GM12878 (cell line): ENCODE measurements at regions not wholly inside any gene's neighbourhood (a gene's known extent, or its start where the extent isn't known, plus 50 kb on each side); places are given as distances from the start of the nearest gene placed in this dataset.
"Not testable (repeated sequence)": the region's sequence is repeated elsewhere in the genome, so short reads cannot be mapped to it uniquely, and the experiment has no call there.

ENCODE experiments used
- MYC ChIP-seq: IDR thresholded peaks from 2 replicates; pipeline ENCODE4 v1.6.1; 2011; ENCODE audit warnings: mild to moderate bottlenecking, low read length, moderate library complexity, inconsistent platforms; ENCODE audit not compliant: insufficient read depth, insufficient replicate concordance, insufficient read length, severe bottlenecking
- NR2C2 ChIP-seq: IDR thresholded peaks from 2 replicates; pipeline ENCODE4 v1.6.1; 2011; ENCODE audit warnings: borderline replicate concordance, low read depth; ENCODE audit not compliant: control insufficient read depth, insufficient read length
- TF ChIP-seq, protein P1 (sequence below): IDR thresholded peaks from 2 replicates; pipeline ENCODE4 v1.6.1; 2011; ENCODE audit warnings: borderline replicate concordance, low read depth, mild to moderate bottlenecking, moderate library complexity, mixed read lengths, low read length; ENCODE audit not compliant: insufficient read depth; ENCODE audit errors: extremely low read length
- TF ChIP-seq, protein P2 (sequence below), 3 experiments: IDR thresholded peaks in 2 of 3; conservative IDR thresholded peaks in 1 of 3; 2 replicates each; pipeline ENCODE4 v1.5.1; 2011; ENCODE audit warnings: low read depth in 3 of 3, low read length in 3 of 3, mild to moderate bottlenecking in 3 of 3, control low read depth in 2 of 3, moderate library complexity in 2 of 3, inconsistent platforms in 1 of 3, mixed read lengths in 1 of 3; ENCODE audit not compliant: control insufficient read depth in 2 of 3, insufficient read depth in 1 of 3; ENCODE audit errors: extremely low read depth in 1 of 3
- TF ChIP-seq, protein P3 (sequence below): IDR thresholded peaks from 2 replicates; pipeline ENCODE4 v1.6.1; 2011; ENCODE audit warnings: low read depth, low read length, improper control_type of control experiment, borderline replicate concordance
- TF ChIP-seq, protein P4 (sequence below): fragments of 150-350 bp; IDR thresholded peaks from 2 replicates; pipeline ENCODE4 v1.6.1; 2016; ENCODE audit warnings: low read depth, low read length

DNA sequence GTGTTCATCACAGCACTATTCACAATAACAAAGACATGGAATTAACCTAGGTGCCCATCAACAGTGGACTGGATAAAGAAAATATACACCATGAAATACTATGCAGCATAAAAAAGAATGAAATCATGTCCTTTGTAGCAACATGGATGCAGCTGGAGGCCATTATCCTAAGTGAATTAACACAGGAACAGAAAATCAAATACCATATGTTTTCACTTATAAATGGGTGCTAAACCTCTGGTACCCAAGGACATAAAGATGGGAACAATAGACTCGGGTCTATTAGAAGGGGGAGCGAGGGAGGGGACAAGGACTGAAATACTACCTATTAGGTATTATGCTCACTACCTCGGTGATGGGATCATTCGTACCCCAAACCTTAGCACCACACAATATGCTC, 66.4 kb upstream of the PTPN13 start:
- TF ChIP-seq, protein P1, sequence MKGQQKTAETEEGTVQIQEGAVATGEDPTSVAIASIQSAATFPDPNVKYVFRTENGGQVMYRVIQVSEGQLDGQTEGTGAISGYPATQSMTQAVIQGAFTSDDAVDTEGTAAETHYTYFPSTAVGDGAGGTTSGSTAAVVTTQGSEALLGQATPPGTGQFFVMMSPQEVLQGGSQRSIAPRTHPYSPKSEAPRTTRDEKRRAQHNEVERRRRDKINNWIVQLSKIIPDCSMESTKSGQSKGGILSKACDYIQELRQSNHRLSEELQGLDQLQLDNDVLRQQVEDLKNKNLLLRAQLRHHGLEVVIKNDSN: not testable (repeated sequence)
- TF ChIP-seq, protein P2, sequence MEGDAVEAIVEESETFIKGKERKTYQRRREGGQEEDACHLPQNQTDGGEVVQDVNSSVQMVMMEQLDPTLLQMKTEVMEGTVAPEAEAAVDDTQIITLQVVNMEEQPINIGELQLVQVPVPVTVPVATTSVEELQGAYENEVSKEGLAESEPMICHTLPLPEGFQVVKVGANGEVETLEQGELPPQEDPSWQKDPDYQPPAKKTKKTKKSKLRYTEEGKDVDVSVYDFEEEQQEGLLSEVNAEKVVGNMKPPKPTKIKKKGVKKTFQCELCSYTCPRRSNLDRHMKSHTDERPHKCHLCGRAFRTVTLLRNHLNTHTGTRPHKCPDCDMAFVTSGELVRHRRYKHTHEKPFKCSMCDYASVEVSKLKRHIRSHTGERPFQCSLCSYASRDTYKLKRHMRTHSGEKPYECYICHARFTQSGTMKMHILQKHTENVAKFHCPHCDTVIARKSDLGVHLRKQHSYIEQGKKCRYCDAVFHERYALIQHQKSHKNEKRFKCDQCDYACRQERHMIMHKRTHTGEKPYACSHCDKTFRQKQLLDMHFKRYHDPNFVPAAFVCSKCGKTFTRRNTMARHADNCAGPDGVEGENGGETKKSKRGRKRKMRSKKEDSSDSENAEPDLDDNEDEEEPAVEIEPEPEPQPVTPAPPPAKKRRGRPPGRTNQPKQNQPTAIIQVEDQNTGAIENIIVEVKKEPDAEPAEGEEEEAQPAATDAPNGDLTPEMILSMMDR (IDR thresholded peaks at IDR 0.05 in 2 of 3, conservative IDR thresholded peaks at IDR 0.05 in 1 of 3; ENCODE audit: control insufficient read depth in 2 of 3, extremely low read depth in 1 of 3, insufficient read depth in 1 of 3, low read depth in 3 of 3, low read length in 3 of 3): not testable (repeated sequence)
- not testable (repeated sequence) for TF ChIP-seq NR2C2, MYC
- TF ChIP-seq, protein P3, sequence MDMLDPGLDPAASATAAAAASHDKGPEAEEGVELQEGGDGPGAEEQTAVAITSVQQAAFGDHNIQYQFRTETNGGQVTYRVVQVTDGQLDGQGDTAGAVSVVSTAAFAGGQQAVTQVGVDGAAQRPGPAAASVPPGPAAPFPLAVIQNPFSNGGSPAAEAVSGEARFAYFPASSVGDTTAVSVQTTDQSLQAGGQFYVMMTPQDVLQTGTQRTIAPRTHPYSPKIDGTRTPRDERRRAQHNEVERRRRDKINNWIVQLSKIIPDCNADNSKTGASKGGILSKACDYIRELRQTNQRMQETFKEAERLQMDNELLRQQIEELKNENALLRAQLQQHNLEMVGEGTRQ: not testable (repeated sequence)
- TF ChIP-seq, protein P4, sequence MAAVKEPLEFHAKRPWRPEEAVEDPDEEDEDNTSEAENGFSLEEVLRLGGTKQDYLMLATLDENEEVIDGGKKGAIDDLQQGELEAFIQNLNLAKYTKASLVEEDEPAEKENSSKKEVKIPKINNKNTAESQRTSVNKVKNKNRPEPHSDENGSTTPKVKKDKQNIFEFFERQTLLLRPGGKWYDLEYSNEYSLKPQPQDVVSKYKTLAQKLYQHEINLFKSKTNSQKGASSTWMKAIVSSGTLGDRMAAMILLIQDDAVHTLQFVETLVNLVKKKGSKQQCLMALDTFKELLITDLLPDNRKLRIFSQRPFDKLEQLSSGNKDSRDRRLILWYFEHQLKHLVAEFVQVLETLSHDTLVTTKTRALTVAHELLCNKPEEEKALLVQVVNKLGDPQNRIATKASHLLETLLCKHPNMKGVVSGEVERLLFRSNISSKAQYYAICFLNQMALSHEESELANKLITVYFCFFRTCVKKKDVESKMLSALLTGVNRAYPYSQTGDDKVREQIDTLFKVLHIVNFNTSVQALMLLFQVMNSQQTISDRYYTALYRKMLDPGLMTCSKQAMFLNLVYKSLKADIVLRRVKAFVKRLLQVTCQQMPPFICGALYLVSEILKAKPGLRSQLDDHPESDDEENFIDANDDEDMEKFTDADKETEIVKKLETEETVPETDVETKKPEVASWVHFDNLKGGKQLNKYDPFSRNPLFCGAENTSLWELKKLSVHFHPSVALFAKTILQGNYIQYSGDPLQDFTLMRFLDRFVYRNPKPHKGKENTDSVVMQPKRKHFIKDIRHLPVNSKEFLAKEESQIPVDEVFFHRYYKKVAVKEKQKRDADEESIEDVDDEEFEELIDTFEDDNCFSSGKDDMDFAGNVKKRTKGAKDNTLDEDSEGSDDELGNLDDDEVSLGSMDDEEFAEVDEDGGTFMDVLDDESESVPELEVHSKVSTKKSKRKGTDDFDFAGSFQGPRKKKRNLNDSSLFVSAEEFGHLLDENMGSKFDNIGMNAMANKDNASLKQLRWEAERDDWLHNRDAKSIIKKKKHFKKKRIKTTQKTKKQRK: not testable (repeated sequence)
